H1 (cell line): ENCODE measurements at regions not wholly inside any gene's neighbourhood (a gene's known extent, or its start where the extent isn't known, plus 50 kb on each side); places are given as distances from the start of the nearest gene placed in this dataset.

ENCODE experiments used
- MAFK ChIP-seq: IDR thresholded peaks from 2 replicates; pipeline ENCODE4 v1.6.1; 2012; ENCODE audit warnings: low read depth, mild to moderate bottlenecking, improper control_type of control experiment, low read length
- POLR2AphosphoS5 ChIP-seq: IDR thresholded peaks from 2 replicates; pipeline ENCODE4 v1.6.1; 2011; ENCODE audit warnings: low read depth, low read length

- no peak for TF ChIP-seq MAFK
- TF ChIP-seq POLR2AphosphoS5, result no peak
Measured at GRCh38 chr1:5727191-5727590, 265.0 kb downstream of the NPHP4 start.
